H1 (cell line): ENCODE measurements at regions not wholly inside any gene's neighbourhood (a gene's known extent, or its start where the extent isn't known, plus 50 kb on each side); places are given as distances from the start of the nearest gene placed in this dataset.

Source experiments
- CTCF ChIA-PET: fragments of 300-600 bp; sonication (Branson Sonifier 250); formaldehyde crosslinking; loops from one replicate; lab custom pipeline; 2021; ENCODE audit not compliant: partially characterized antibody; lab: Charles Lee
- POLR2A ChIA-PET: fragments of 300-600 bp; sonication (Branson Sonifier 250); formaldehyde crosslinking; loops from one replicate; lab custom pipeline; 2021; ENCODE audit warnings: inconsistent platforms; ENCODE audit not compliant: partially characterized antibody; lab: Charles Lee
- DNase-seq, 2 experiments: peaks; one replicate each; pipeline versions ENCODE4 v3.0.0 to v3.0.0-alpha.2; 2010 to 2022; ENCODE audit warnings: low spot score in 2 of 2, low read depth in 1 of 2, mixed read lengths in 1 of 2
- FAIRE-seq: peaks from 2 replicates; lab custom pipeline; 2011; peaks lifted over from hg19 to GRCh38; lab: Jason Lieb, UNC
- H2AFZ ChIP-seq: 2 replicates; pipeline ENCODE4 v1.8.1; 2012; ENCODE audit warnings: low read length, inconsistent platforms
- H2AK5ac ChIP-seq: 2 replicates; pipeline ENCODE4 v1.6.1; 2013; ENCODE audit warnings: low read depth, low read length
- H2BK120ac ChIP-seq: replicated peaks from 2 replicates; pipeline ENCODE3; 2013; ENCODE audit warnings: low read depth, low read length, inconsistent platforms
- H2BK12ac ChIP-seq: 2 replicates; pipeline ENCODE4 v1.6.1; 2013; ENCODE audit warnings: low read depth, low read length
- H2BK15ac ChIP-seq: 2 replicates; pipeline ENCODE4 v1.6.1; 2013; ENCODE audit warnings: low read length
- H2BK20ac ChIP-seq: 2 replicates; pipeline ENCODE4 v1.6.1; 2013; ENCODE audit warnings: low read length
- H2BK5ac ChIP-seq: 2 replicates; pipeline ENCODE4 v1.6.1; 2013; ENCODE audit warnings: low read depth, low read length
- H3K14ac ChIP-seq: 2 replicates; pipeline ENCODE4 v1.6.1; 2013; ENCODE audit warnings: inconsistent platforms; ENCODE audit not compliant: insufficient read length
- H3K18ac ChIP-seq: 2 replicates; pipeline ENCODE4 v1.6.1; 2013; ENCODE audit warnings: low read length; ENCODE audit errors: extremely low read depth
- H3K23ac ChIP-seq: 2 replicates; pipeline ENCODE4 v1.6.1; 2013; ENCODE audit warnings: inconsistent platforms; ENCODE audit not compliant: insufficient read length
- H3K23me2 ChIP-seq: 2 replicates; pipeline ENCODE4 v1.6.1; 2013; ENCODE audit warnings: low read depth, low read length
- H3K27ac ChIP-seq: 2 replicates; pipeline ENCODE4 v1.6.1; 2011; ENCODE audit warnings: low read depth, low read length, inconsistent platforms
- H3K27me3 ChIP-seq, 4 experiments: replicated peaks in 1 of 4; 1 replicate in 1 of 4; 2 replicates in 3 of 4; pipeline versions ENCODE4 v1.6.1 to v1.8.1; 2011 to 2013; ENCODE audit warnings: low read length in 3 of 4, mild to moderate bottlenecking in 3 of 4, inconsistent platforms in 2 of 4, mixed read lengths in 2 of 4, moderate library complexity in 1 of 4; ENCODE audit not compliant: control insufficient read depth in 3 of 4, insufficient read depth in 3 of 4; ENCODE audit errors: extremely low read depth in 1 of 4
- H3K36me3 ChIP-seq, 4 experiments: 2 replicates each; pipeline versions ENCODE4 v1.6.1 to v1.8.1; 2011 to 2013; ENCODE audit warnings: mild to moderate bottlenecking in 4 of 4, low read length in 3 of 4, moderate library complexity in 2 of 4, control low read depth in 1 of 4, inconsistent platforms in 1 of 4; ENCODE audit not compliant: insufficient read depth in 4 of 4, control insufficient read depth in 2 of 4
- H3K4ac ChIP-seq: replicated peaks from 2 replicates; pipeline ENCODE3; 2013; ENCODE audit warnings: low read length, low read depth, mixed read lengths, inconsistent platforms; ENCODE audit not compliant: insufficient read length
- H3K4me1 ChIP-seq, 4 experiments: replicated peaks in 1 of 4; 1 replicate in 1 of 4; 2 replicates in 3 of 4; pipeline versions ENCODE4 v1.6.1 to v1.8.1; 2011 to 2013; ENCODE audit warnings: low read length in 3 of 4, inconsistent platforms in 2 of 4, mixed read lengths in 1 of 4; ENCODE audit not compliant: insufficient read depth in 4 of 4, control insufficient read depth in 3 of 4
- H3K4me2 ChIP-seq, 2 experiments: 2 replicates each; pipeline versions ENCODE4 v1.6.1 to v1.8.1; 2011 to 2013; ENCODE audit warnings: low read depth in 2 of 2, low read length in 2 of 2, control low read depth in 1 of 2, inconsistent platforms in 1 of 2, mild to moderate bottlenecking in 1 of 2; ENCODE audit not compliant: insufficient read depth in 1 of 2
- H3K4me3 ChIP-seq, 4 experiments: fragments of 200-600, 300-600 bp in 1 of 4; sonication (generic), shearing (Covaris generic), sonication (Bioruptor Twin) in 1 of 4; 2 replicates each; pipeline versions ENCODE4 v1.5.1 to v1.8.1; 2011 to 2016; ENCODE audit warnings: low read length in 4 of 4, low read depth in 3 of 4, control low read depth in 2 of 4, inconsistent platforms in 2 of 4, mild to moderate bottlenecking in 2 of 4, mixed read lengths in 1 of 4, moderate library complexity in 1 of 4; ENCODE audit not compliant: insufficient read depth in 2 of 4; ENCODE audit errors: extremely low read depth in 1 of 4
- H3K56ac ChIP-seq: replicated peaks from 2 replicates; pipeline ENCODE3; 2013; ENCODE audit warnings: low read depth, mild to moderate bottlenecking, mixed read lengths, low read length, inconsistent platforms; ENCODE audit not compliant: insufficient read length
- H3K79me1 ChIP-seq: 2 replicates; pipeline ENCODE4 v1.6.1; 2013; ENCODE audit warnings: low read depth, low read length, control low read depth
- H3K79me2 ChIP-seq, 2 experiments: 2 replicates each; pipeline versions ENCODE4 v1.6.1 to v1.8.1; 2012 to 2013; ENCODE audit warnings: low read length in 2 of 2, mild to moderate bottlenecking in 2 of 2, inconsistent platforms in 1 of 2; ENCODE audit not compliant: insufficient read depth in 2 of 2, control insufficient read depth in 1 of 2
- H3K9ac ChIP-seq, 4 experiments: replicated peaks in 1 of 4; 1 replicate in 1 of 4; 2 replicates in 3 of 4; pipeline versions ENCODE4 v1.6.1 to v1.8.1; 2011 to 2013; ENCODE audit warnings: low read depth in 3 of 4, low read length in 3 of 4, control low read depth in 2 of 4, mild to moderate bottlenecking in 2 of 4, moderate library complexity in 2 of 4, inconsistent platforms in 1 of 4; ENCODE audit errors: extremely low read depth in 1 of 4
- H3K9me3 ChIP-seq, 2 experiments: 2 replicates each; pipeline versions ENCODE4 v1.6.1 to v1.8.1; 2012 to 2013; ENCODE audit warnings: mild to moderate bottlenecking in 2 of 2, moderate library complexity in 2 of 2, control low read depth in 1 of 2, inconsistent platforms in 1 of 2, low read depth in 1 of 2, low read length in 1 of 2, mixed read lengths in 1 of 2; ENCODE audit not compliant: insufficient read depth in 2 of 2
- H4K20me1 ChIP-seq, 2 experiments: replicated peaks in 1 of 2; 2 replicates each; pipeline versions ENCODE3 to v1.8.1; 2011 to 2013; ENCODE audit warnings: inconsistent platforms in 2 of 2, low read length in 2 of 2, mild to moderate bottlenecking in 1 of 2; ENCODE audit not compliant: insufficient read depth in 2 of 2, control insufficient read depth in 1 of 2
- H4K5ac ChIP-seq: 2 replicates; pipeline ENCODE4 v1.6.1; 2013; ENCODE audit warnings: low read length, low read depth, mixed read lengths, inconsistent platforms; ENCODE audit not compliant: insufficient read length
- H4K8ac ChIP-seq: 2 replicates; pipeline ENCODE4 v1.8.0; 2013; ENCODE audit warnings: mild to moderate bottlenecking, moderate library complexity, low read length, inconsistent platforms; ENCODE audit not compliant: insufficient read depth; ENCODE audit errors: extremely low read depth
- H4K91ac ChIP-seq: replicated peaks from 2 replicates; pipeline ENCODE3; 2013; ENCODE audit warnings: low read length, mixed read lengths, inconsistent platforms; ENCODE audit not compliant: insufficient read length
- BCL11A ChIP-seq, 2 experiments: IDR thresholded peaks; one replicate each; pipeline ENCODE4 v1.6.1; 2011; ENCODE audit warnings: low read depth in 2 of 2, low read length in 2 of 2, mild to moderate bottlenecking in 2 of 2
- MAFK ChIP-seq: IDR thresholded peaks from 2 replicates; pipeline ENCODE4 v1.6.1; 2012; ENCODE audit warnings: low read depth, mild to moderate bottlenecking, improper control_type of control experiment, low read length
- SIRT6 ChIP-seq: IDR thresholded peaks from one replicate; pipeline ENCODE4 v1.7.1; 2012; ENCODE audit warnings: low read length, inconsistent platforms
- WGBS, 2 experiments: shearing (Covaris generic) in 1 of 2; methylation state at CpG; one replicate each; pipeline versions ENCODE4 v1.1.6 to v1.1.7; 2013 to 2015; ENCODE audit warnings: low lambda C conversion rate in 2 of 2, mixed read lengths in 2 of 2, inconsistent platforms in 1 of 2, low coverage in 1 of 2, missing lambda C conversion rate in 1 of 2; ENCODE audit not compliant: insufficient replicate concordance in 2 of 2, insufficient coverage in 1 of 2, insufficient read length in 1 of 2; ENCODE audit errors: extremely low coverage in 1 of 2, missing lambda C conversion rate in 1 of 2; 5-methylcytosine and 5-hydroxymethylcytosine counted together

DNA sequence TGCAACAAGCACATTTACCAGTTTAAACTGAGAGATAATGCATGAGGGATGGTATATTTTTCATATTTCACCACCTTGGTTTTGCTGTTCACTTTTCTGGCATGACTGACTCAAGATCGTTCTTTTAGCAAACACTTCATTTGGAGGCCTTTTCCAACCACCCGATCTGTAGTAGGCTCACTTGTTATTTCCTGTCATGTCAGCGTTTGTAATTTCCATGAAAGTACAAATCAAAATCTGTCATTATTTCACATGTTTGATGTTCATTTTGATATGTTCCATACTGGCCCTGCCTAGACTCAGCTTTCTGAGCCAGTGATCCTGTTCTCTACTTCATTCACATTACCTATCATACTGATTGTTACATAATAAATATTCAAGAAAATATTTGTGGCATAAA is 1888.3 kb upstream of the PCDH7 start:
- DNase-seq (no peak), FAIRE-seq (no peak)
- Histone ChIP-seq H3K27me3 (no peaks in the 10 kb centered on the region), H3K14ac (no peak overlapping the region), H3K79me2 (no peaks in the 10 kb centered on the region), H2BK15ac (no peak overlapping the region), H3K18ac (no peak overlapping the region), H2BK20ac (no peak overlapping the region), H3K23ac (no peak overlapping the region), H3K4me3 (no peak overlapping the region), H3K4ac (no peak overlapping the region), H4K8ac (no peak overlapping the region), H3K23me2 (no peaks in the 10 kb centered on the region), H2AFZ (no peak overlapping the region), H2AK5ac (no peak overlapping the region), H3K79me1 (no peaks in the 10 kb centered on the region), H4K20me1 (no peaks in the 10 kb centered on the region), H3K9me3 (peaks cover 4 to 8% of the 10 kb centered on the region in 2 experiments; a peak in 1 of 4 replicates), H2BK12ac (no peak overlapping the region), H4K5ac (no peak overlapping the region), H3K36me3 (no peaks in the 10 kb centered on the region), H3K56ac (no peak overlapping the region), H2BK120ac (no peak overlapping the region), H4K91ac (no peak overlapping the region), H3K9ac (no peak overlapping the region), H2BK5ac (no peak overlapping the region), H3K4me1 (no peaks in the 10 kb centered on the region), H3K27ac (no peak overlapping the region), H3K4me2 (no peak overlapping the region)
- TF ChIP-seq BCL11A (IDR thresholded peaks at IDR 0.05; ENCODE audit: low read depth in 2 of 2, low read length in 2 of 2): no peak
- peak; percentile 33; the same call in 1 of the 2 replicates for TF ChIP-seq MAFK
- TF ChIP-seq SIRT6: no peak
- ChIA-PET CTCF (no interaction called here), POLR2A (no interaction called here)
- WGBS, 2 experiments: 93% methylated on average over 3 of the region's 3 CpGs; no CpG with 5 or more reads in 1 of the 2 experiments
